ENCODE measurements at regions not wholly inside any gene's neighbourhood (a gene's known extent, or its start where the extent isn't known, plus 50 kb on each side); places are given as distances from the start of the nearest gene placed in this dataset.

GRCh38 chr11:43200031-43200430, 111.8 kb upstream of the API5 start:
- TF ChIP-seq POLR2AphosphoS5 (IDR thresholded peaks at IDR 0.05; ENCODE audit: low read depth, low read length) (no peak), POLR2A (IDR thresholded peaks at IDR 0.05; ENCODE audit: low read depth, low read length) (no peak), TAF1 (IDR thresholded peaks at IDR 0.05; ENCODE audit: low read depth, low read length) (no peak), POU2F2 (IDR thresholded peaks at IDR 0.05; ENCODE audit: low read depth, low read length) (no peak)

Measured in GM12891 (cell line).